HEK293 (cell line): ENCODE measurements at regions not wholly inside any gene's neighbourhood (a gene's known extent, or its start where the extent isn't known, plus 50 kb on each side); places are given as distances from the start of the nearest gene placed in this dataset.

Source experiments
- CTCF ChIA-PET: fragments of 350-600 bp; formaldehyde crosslinking; extraction: SDS; loops from one replicate; lab custom pipeline; 2021; ENCODE audit warnings: antibody characterized with exemption; lab: Yijun Ruan, JAX
- POLR2A ChIA-PET: fragments of 300-600 bp; formaldehyde crosslinking; extraction: SDS; loops from one replicate; lab custom pipeline; 2020; ENCODE audit warnings: antibody characterized with exemption, inconsistent platforms; lab: Yijun Ruan, JAX
- H3K27ac ChIP-seq: fragments of 200-500 bp; sonication (Bioruptor generic); 2 replicates; pipeline ENCODE4 v1.5.1; 2014; ENCODE audit warnings: low read depth, low read length, control low read depth, inconsistent platforms; ENCODE audit errors: extremely low read depth
- H3K36me3 ChIP-seq, 2 experiments: fragments of 200-500 bp in 1 of 2; sonication (Bioruptor generic) in 1 of 2; 1 replicate in 1 of 2; 2 replicates in 1 of 2; pipeline ENCODE4 v1.5.1; 2014 to 2017; ENCODE audit warnings: inconsistent platforms in 2 of 2, low read length in 2 of 2; ENCODE audit not compliant: control insufficient read depth in 2 of 2, insufficient read depth in 1 of 2
- H3K4me1 ChIP-seq: fragments of 200-500 bp; sonication (Bioruptor generic); 2 replicates; pipeline ENCODE4 v1.5.1; 2014; ENCODE audit warnings: mild to moderate bottlenecking, low read length, inconsistent platforms; ENCODE audit not compliant: control insufficient read depth, insufficient read depth
- H3K4me3 ChIP-seq: 2 replicates; pipeline ENCODE4 v1.5.1; 2011; ENCODE audit warnings: low read depth, mild to moderate bottlenecking, control low read depth, low read length, moderate library complexity
- H3K9me3 ChIP-seq: fragments of 200-500 bp; sonication (Bioruptor generic); 2 replicates; pipeline ENCODE4 v1.5.1; 2014; ENCODE audit warnings: low read depth, low read length, inconsistent platforms; ENCODE audit not compliant: control insufficient read depth, insufficient read depth
- FEZF1 ChIP-seq: fragments of 450-650 bp; formaldehyde crosslinking; IDR thresholded peaks from 2 replicates; pipeline ENCODE4 v1.5.1; 2016; ENCODE audit warnings: missing biosample characterization, missing genetic modification characterization
- HOXA7 ChIP-seq: sonication (generic); formaldehyde crosslinking; IDR thresholded peaks from 2 replicates; pipeline ENCODE4 v1.8.1; 2022; ENCODE audit warnings: missing genetic modification reagents, borderline replicate concordance
- HOXD13 ChIP-seq: sonication (generic); formaldehyde crosslinking; IDR thresholded peaks from 2 replicates; pipeline ENCODE4 v1.8.0; 2022; ENCODE audit warnings: missing genetic modification reagents, borderline replicate concordance
- SCRT1 ChIP-seq: fragments of 450-650 bp; formaldehyde crosslinking; IDR thresholded peaks from 2 replicates; pipeline ENCODE4 v1.5.1; 2016; ENCODE audit warnings: missing biosample characterization, missing genetic modification characterization, borderline replicate concordance
- ZBTB1 ChIP-seq: fragments of 450-650 bp; formaldehyde crosslinking; IDR thresholded peaks from 2 replicates; pipeline ENCODE4 v1.5.1; 2016; ENCODE audit warnings: missing biosample characterization, missing genetic modification characterization
- ZFHX2 ChIP-seq: fragments of 450-650 bp; formaldehyde crosslinking; conservative IDR thresholded peaks from 2 replicates; pipeline ENCODE4 v1.5.1; 2016; ENCODE audit warnings: missing biosample characterization, missing genetic modification characterization
- ZNF10 ChIP-seq: fragments of 450-650 bp; formaldehyde crosslinking; IDR thresholded peaks from 2 replicates; pipeline ENCODE4 v1.5.1; 2017; ENCODE audit warnings: missing biosample characterization, missing genetic modification characterization
- ZNF2 ChIP-seq: fragments of 450-650 bp; formaldehyde crosslinking; IDR thresholded peaks from 2 replicates; pipeline ENCODE4 v1.5.1; 2016; ENCODE audit warnings: missing biosample characterization, missing genetic modification characterization
- ZNF24 ChIP-seq: fragments of 450-650 bp; formaldehyde crosslinking; IDR thresholded peaks from 2 replicates; pipeline ENCODE4 v1.5.1; 2016; ENCODE audit warnings: missing biosample characterization, missing genetic modification characterization
- ZNF26 ChIP-seq: fragments of 450-650 bp; formaldehyde crosslinking; IDR thresholded peaks from 2 replicates; pipeline ENCODE4 v1.5.1; 2016; ENCODE audit warnings: missing biosample characterization, missing genetic modification characterization
- ZNF280D ChIP-seq: fragments of 450-650 bp; formaldehyde crosslinking; IDR thresholded peaks from 2 replicates; pipeline ENCODE4 v1.5.1; 2016; ENCODE audit warnings: missing biosample characterization, missing genetic modification characterization
- ZNF302 ChIP-seq: fragments of 450-650 bp; formaldehyde crosslinking; IDR thresholded peaks from 2 replicates; pipeline ENCODE4 v1.5.1; 2016; ENCODE audit warnings: missing biosample characterization, missing genetic modification characterization, low read depth
- ZNF366 ChIP-seq: fragments of 450-650 bp; formaldehyde crosslinking; conservative IDR thresholded peaks from 2 replicates; pipeline ENCODE4 v1.5.1; 2016; ENCODE audit warnings: missing biosample characterization, missing genetic modification characterization
- ZNF521 ChIP-seq: fragments of 450-650 bp; formaldehyde crosslinking; IDR thresholded peaks from 2 replicates; pipeline ENCODE4 v1.5.1; 2017; ENCODE audit warnings: missing biosample characterization, mild to moderate bottlenecking, missing genetic modification characterization
- ZNF560 ChIP-seq: fragments of 450-650 bp; formaldehyde crosslinking; IDR thresholded peaks from 2 replicates; pipeline ENCODE4 v1.5.1; 2017; ENCODE audit warnings: missing biosample characterization, missing genetic modification characterization, borderline replicate concordance
- ZNF623 ChIP-seq: fragments of 450-650 bp; formaldehyde crosslinking; IDR thresholded peaks from 2 replicates; pipeline ENCODE4 v1.5.1; 2016; ENCODE audit warnings: missing biosample characterization, missing genetic modification characterization
- ZNF654 ChIP-seq: fragments of 450-650 bp; formaldehyde crosslinking; IDR thresholded peaks from 2 replicates; pipeline ENCODE4 v1.5.1; 2016; ENCODE audit warnings: low read depth, missing biosample characterization, missing genetic modification characterization
- ZNF707 ChIP-seq: fragments of 450-650 bp; formaldehyde crosslinking; IDR thresholded peaks from 2 replicates; pipeline ENCODE4 v1.5.1; 2016; ENCODE audit warnings: missing biosample characterization, missing genetic modification characterization
- ZNF777 ChIP-seq: fragments of 450-650 bp; formaldehyde crosslinking; IDR thresholded peaks from 2 replicates; pipeline ENCODE4 v1.5.1; 2017; ENCODE audit warnings: missing biosample characterization, missing genetic modification characterization, borderline replicate concordance
- ZSCAN16 ChIP-seq: fragments of 450-650 bp; formaldehyde crosslinking; IDR thresholded peaks from 2 replicates; pipeline ENCODE4 v1.5.1; 2016; ENCODE audit warnings: missing biosample characterization, missing genetic modification characterization
- TF ChIP-seq, protein P1 (sequence below): fragments of 450-650 bp; formaldehyde crosslinking; IDR thresholded peaks from 2 replicates; pipeline ENCODE4 v1.5.1; 2016; ENCODE audit warnings: missing biosample characterization, missing genetic modification characterization

- no peaks in the 10 kb centered on the region for H3K36me3 ChIP-seq
- POLR2A ChIA-PET, result no interaction called here
- H3K4me1 ChIP-seq, result no peaks in the 10 kb centered on the region
- CTCF ChIA-PET, result interaction anchor here (1.0 to 1.6 kb wide), 2 partner anchors 9 to 67 kb away, joined by 3 to 4 read pairs; no protein-coding TSS in a partner anchor
- no peak overlapping the region for H3K27ac ChIP-seq
- no peak for TF ChIP-seq HOXD13 (CRISPR knock-in tag)
- TF ChIP-seq HOXA7 (CRISPR knock-in tag), result no peak
- no peak for TF ChIP-seq FEZF1
- TF ChIP-seq ZNF10 (tag by site-specific recombination), result no peak
- no peak for TF ChIP-seq ZNF280D
- TF ChIP-seq ZNF707 (tag by site-specific recombination), result no peak
- no peak for TF ChIP-seq ZNF623
- TF ChIP-seq SCRT1 (tag by site-specific recombination), result no peak
- TF ChIP-seq ZFHX2, result no peak
- no peak for TF ChIP-seq ZNF521
- TF ChIP-seq, protein P1, sequence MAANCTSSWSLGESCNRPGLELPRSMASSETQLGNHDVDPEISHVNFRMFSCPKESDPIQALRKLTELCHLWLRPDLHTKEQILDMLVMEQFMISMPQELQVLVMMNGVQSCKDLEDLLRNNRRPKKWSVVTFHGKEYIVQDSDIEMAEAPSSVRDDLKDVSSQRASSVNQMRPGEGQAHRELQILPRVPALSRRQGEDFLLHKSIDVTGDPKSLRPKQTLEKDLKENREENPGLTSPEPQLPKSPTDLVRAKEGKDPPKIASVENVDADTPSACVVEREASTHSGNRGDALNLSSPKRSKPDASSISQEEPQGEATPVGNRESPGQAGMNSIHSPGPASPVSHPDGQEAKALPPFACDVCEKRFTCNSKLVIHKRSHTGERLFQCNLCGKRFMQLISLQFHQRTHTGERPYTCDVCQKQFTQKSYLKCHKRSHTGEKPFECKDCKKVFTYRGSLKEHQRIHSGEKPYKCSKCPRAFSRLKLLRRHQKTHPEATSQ (tag by site-specific recombination), result no peak
- no peak for TF ChIP-seq ZNF777
- no peak for TF ChIP-seq ZNF560 (tag by site-specific recombination)
- TF ChIP-seq ZNF366, result no peak
- TF ChIP-seq ZNF654, result no peak
- no peak for TF ChIP-seq ZSCAN16 (tag by site-specific recombination)
- TF ChIP-seq ZNF2 (tag by site-specific recombination), result no peak
- no peak for TF ChIP-seq ZNF24 (tag by site-specific recombination)
- TF ChIP-seq, all 188 proteins: peak for 0
- no peaks in the 10 kb centered on the region for H3K9me3 ChIP-seq
- H3K4me3 ChIP-seq, result no peak overlapping the region
These were observed 150.6 kb upstream of the FAM13C start for GRCh38 chr10:59512951-59513350.

DNA sequence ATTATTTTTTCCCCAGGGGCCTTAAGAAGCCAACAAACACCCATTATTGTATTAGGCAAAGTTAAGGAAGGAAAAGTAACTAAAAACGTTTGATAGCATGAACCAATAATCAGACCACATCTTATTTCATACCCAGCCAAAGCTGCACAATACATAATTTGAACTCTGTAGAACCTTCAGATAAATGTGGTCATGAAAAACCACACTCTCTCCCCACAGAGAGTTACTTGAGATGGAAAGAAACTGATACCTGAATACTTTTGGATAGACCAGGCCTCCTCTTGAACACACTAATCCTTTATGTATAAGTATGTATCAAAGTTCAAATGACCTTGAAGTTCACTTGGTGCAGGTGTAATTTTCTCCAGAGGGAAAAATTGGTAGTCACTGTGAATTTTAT lies 146.6 kb upstream of the FAM13C start:
- POLR2A ChIA-PET, result no interaction called here
- Histone ChIP-seq H3K4me3 (no peak overlapping the region), H3K9me3 (no peaks in the 10 kb centered on the region), H3K4me1 (no peaks in the 10 kb centered on the region)
- TF ChIP-seq ZNF302 (tag by site-specific recombination), result no peak
- TF ChIP-seq ZNF26 (tag by site-specific recombination), result no peak
- TF ChIP-seq ZBTB1, result no peak
- TF ChIP-seq, all 188 proteins: peak for 0
- H3K27ac ChIP-seq, result no peak overlapping the region
- H3K36me3 ChIP-seq, result no peaks in the 10 kb centered on the region
- CTCF ChIA-PET, result interaction anchor here (0.6 kb wide), 1 partner anchor 263 kb away, joined by 4 read pairs; no protein-coding TSS in a partner anchor
